SK-N-MC (cell line): ENCODE measurements at regions not wholly inside any gene's neighbourhood (a gene's known extent, or its start where the extent isn't known, plus 50 kb on each side); places are given as distances from the start of the nearest gene placed in this dataset.

Source experiments
- DNase-seq: peaks from one replicate; pipeline ENCODE4 v3.0.0-alpha.2; 2011; ENCODE audit warnings: low read depth, low spot score
- H3K27ac ChIP-seq: fragments of 200-600 bp; sonication (generic); 2 replicates; pipeline ENCODE4 v1.5.1; 2016; ENCODE audit warnings: mixed run types
- H3K36me3 ChIP-seq: fragments of 200-600 bp; sonication (generic); 2 replicates; pipeline ENCODE4 v1.6.1; 2017; ENCODE audit warnings: antibody characterized with exemption, low read length, mixed read lengths; ENCODE audit not compliant: insufficient read depth
- H3K4me3 ChIP-seq: fragments of 200-600 bp; sonication (generic); 2 replicates; pipeline ENCODE4 v1.5.1; 2016
- H3K9ac ChIP-seq: fragments of 200-600 bp; sonication (generic); 2 replicates; pipeline ENCODE4 v1.8.0; 2017; ENCODE audit warnings: mixed run types, mixed read lengths; ENCODE audit not compliant: insufficient read length
- H3K9me3 ChIP-seq: fragments of 200-600 bp; sonication (generic); 2 replicates; pipeline ENCODE4 v1.6.1; 2017; ENCODE audit warnings: low read depth, mild to moderate bottlenecking, antibody characterized with exemption, low read length, moderate library complexity, mixed read lengths
- EZH2 ChIP-seq: fragments of 200-600 bp; sonication (generic); IDR thresholded peaks from one replicate; pipeline ENCODE4 v1.6.1; 2017; ENCODE audit warnings: antibody characterized with exemption
- FOXP2 ChIP-seq: optimal IDR thresholded peaks from 2 replicates; pipeline ENCODE3; 2011; ENCODE audit warnings: mild to moderate bottlenecking, moderate library complexity; ENCODE audit not compliant: insufficient read depth; ENCODE audit errors: extremely low read length, control extremely low read depth
- POLR2AphosphoS5 ChIP-seq: IDR thresholded peaks from 2 replicates; pipeline ENCODE4 v1.6.1; 2012; ENCODE audit warnings: mild to moderate bottlenecking, low read depth, low read length, borderline replicate concordance

GRCh38 chr6:28719275-28719940, 193.7 kb downstream of the GPX5 start:
- Histone ChIP-seq H3K9me3 (no peaks in the 10 kb centered on the region), H3K36me3 (no peaks in the 10 kb centered on the region), H3K4me3 (peak overlapping the region; percentile 47), H3K9ac (no peak overlapping the region), H3K27ac (no peak overlapping the region; the same call in 1 of the 2 replicates)
- TF ChIP-seq POLR2AphosphoS5 = no peak
- TF ChIP-seq FOXP2 = no peak
- no peak for TF ChIP-seq EZH2
- no peak for DNase-seq

- Histone ChIP-seq H3K9me3 (no peaks in the 10 kb centered on the region), H3K27ac (no peak overlapping the region), H3K9ac (no peak overlapping the region), H3K36me3 (no peaks in the 10 kb centered on the region), H3K4me3 (no peak overlapping the region)
- no peak for TF ChIP-seq FOXP2
- no peak for TF ChIP-seq EZH2
- TF ChIP-seq POLR2AphosphoS5 = no peak
- no peak for DNase-seq
These were observed 194.9 kb downstream of the GPX5 start for GRCh38 chr6:28720357-28721231.

GRCh38 chr6:28721372-28721771, 195.7 kb downstream of the GPX5 start:
- H3K36me3 ChIP-seq = no peaks in the 10 kb centered on the region

GRCh38 chr6:28724395-28724794, 198.7 kb downstream of the GPX5 start:
- TF ChIP-seq EZH2 (no peak), POLR2AphosphoS5 (no peak), FOXP2 (no peak)
- H3K4me3 ChIP-seq = no peak overlapping the region
- no peak for DNase-seq

More at GRCh38 chr6:28721372-28721771, 195.7 kb downstream of the GPX5 start:
- Histone ChIP-seq H3K4me3 (no peak overlapping the region), H3K9me3 (no peaks in the 10 kb centered on the region), H3K27ac (no peak overlapping the region), H3K9ac (no peak overlapping the region)
- no peak for DNase-seq
- no peak for TF ChIP-seq EZH2
- TF ChIP-seq FOXP2 = no peak
- no peak for TF ChIP-seq POLR2AphosphoS5

GRCh38 chr6:28725274-28725809, 198.4 kb downstream of the TRIM27 start:
- no peaks in the 10 kb centered on the region for H3K9me3 ChIP-seq
- H3K9ac ChIP-seq = peak overlapping the region; percentile 43
- no peak for TF ChIP-seq FOXP2
- no peak for DNase-seq
- H3K27ac ChIP-seq = peak overlapping the region; percentile 49; the same call in 1 of the 2 replicates
- H3K36me3 ChIP-seq = no peaks in the 10 kb centered on the region
- H3K4me3 ChIP-seq = peak overlapping the region; percentile 64

More at GRCh38 chr6:28724395-28724794, 198.7 kb downstream of the GPX5 start:
- H3K9me3 ChIP-seq = no peaks in the 10 kb centered on the region
- H3K9ac ChIP-seq = no peak overlapping the region
- H3K27ac ChIP-seq = no peak overlapping the region
- H3K36me3 ChIP-seq = no peaks in the 10 kb centered on the region

GRCh38 chr6:28725890-28726348, 197.9 kb downstream of the TRIM27 start:
- no peak overlapping the region for H3K9ac ChIP-seq
- no peaks in the 10 kb centered on the region for H3K36me3 ChIP-seq
- DNase-seq = no peak
- H3K27ac ChIP-seq = peak overlapping the region; percentile 49; the same call in 1 of the 2 replicates
- TF ChIP-seq EZH2 (no peak), FOXP2 (no peak), POLR2AphosphoS5 (no peak)
- H3K4me3 ChIP-seq = peak overlapping the region; percentile 64
- no peaks in the 10 kb centered on the region for H3K9me3 ChIP-seq

GRCh38 chr6:28726569-28727309, 197.0 kb downstream of the TRIM27 start:
- H3K36me3 ChIP-seq = no peaks in the 10 kb centered on the region
- no peak overlapping the region for H3K4me3 ChIP-seq
- H3K9me3 ChIP-seq = no peaks in the 10 kb centered on the region
- no peak overlapping the region; the same call in 1 of the 2 replicates for H3K27ac ChIP-seq
- TF ChIP-seq EZH2 (no peak), FOXP2 (no peak), POLR2AphosphoS5 (no peak)
- no peak for DNase-seq
- H3K9ac ChIP-seq = no peak overlapping the region

- Histone ChIP-seq H3K4me3 (peak overlapping the region; percentile 99), H3K9ac (peak overlapping the region; percentile 77), H3K9me3 (no peaks in the 10 kb centered on the region), H3K27ac (peak overlapping the region; percentile 75), H3K36me3 (no peaks in the 10 kb centered on the region)
- TF ChIP-seq POLR2AphosphoS5 (no peak), FOXP2 (no peak), EZH2 (no peak)
- no peak for DNase-seq
These were observed 196.1 kb downstream of the TRIM27 start for GRCh38 chr6:28727559-28728211.
